Transverse colon (tissue), 4 donors: ENCODE measurements at regions not wholly inside any gene's neighbourhood (a gene's known extent, or its start where the extent isn't known, plus 50 kb on each side); places are given as distances from the start of the nearest gene placed in this dataset.
A peak's percentile ranks its signal among the peaks of the same experiment; 100 is the strongest.

Experiments used
- DNase-seq: peaks from one replicate; pipeline ENCODE4 v3.0.0-alpha.2; 2019
- H3K27ac ChIP-seq, 4 donors: fragments of 200-600 bp; sonication (generic); 2 replicates each; pipeline ENCODE4 v1.5.1; 2016 to 2018; ENCODE audit warnings: inconsistent platforms in 4 of 4
- H3K27me3 ChIP-seq: fragments of 200-600 bp; sonication (generic); 2 replicates; pipeline ENCODE4 v1.5.1; 2017; ENCODE audit warnings: inconsistent platforms
- H3K36me3 ChIP-seq, 4 donors: fragments of 200-600 bp; sonication (generic); 2 replicates each; pipeline ENCODE4 v1.5.1; 2017 to 2019; ENCODE audit warnings: inconsistent platforms in 4 of 4
- H3K4me1 ChIP-seq, 4 donors: fragments of 200-600 bp; sonication (generic); 2 replicates each; pipeline ENCODE4 v1.5.1; 2017 to 2020; ENCODE audit warnings: inconsistent platforms in 4 of 4
- H3K4me3 ChIP-seq, 4 donors: fragments of 200-600 bp; sonication (generic); 1 replicate in 1 of 4; 2 replicates in 3 of 4; pipeline versions ENCODE4 v1.5.1 to v1.6.1; 2017 to 2019; ENCODE audit warnings: inconsistent platforms in 4 of 4
- H3K9me3 ChIP-seq, 2 donors: fragments of 200-600 bp; sonication (generic); 2 replicates each; pipeline ENCODE4 v1.5.1; 2017 to 2019; ENCODE audit warnings: inconsistent platforms in 2 of 2
- EP300 ChIP-seq: sonication (generic); formaldehyde crosslinking; IDR thresholded peaks from one replicate; pipeline ENCODE4 v1.6.1; 2017; ENCODE audit warnings: antibody characterized with exemption, low read depth
- POLR2A ChIP-seq: fragments of 450-650 bp; IDR thresholded peaks from one replicate; pipeline ENCODE4 v1.6.1; 2016; ENCODE audit warnings: antibody characterized with exemption, mild to moderate bottlenecking, moderate library complexity
- POLR2AphosphoS5 ChIP-seq, 3 donors: sonication (generic); formaldehyde crosslinking; IDR thresholded peaks; one replicate each; pipeline ENCODE4 v1.6.1; 2016; ENCODE audit warnings: antibody characterized with exemption in 3 of 3
- WGBS, 2 donors: methylation state at CpG; one replicate each; pipeline ENCODE4 v1.1.5; 2018; ENCODE audit warnings: low coverage in 1 of 2; 5-methylcytosine and 5-hydroxymethylcytosine counted together
- in situ Hi-C, 4 donors: fragments of 200-750 bp; cut with MboI; loops; one replicate each; pipeline versions ENCODE4 v1.15.0 to v1.15.1; 2017; ENCODE audit warnings: low sequenced_read_pairs in 3 of 4, low pct_ligation_motif_present in 1 of 4, low pct_unique_long_range_greater_than_20kb in 1 of 4
- intact Hi-C: fragments of 100-400 bp; cut with DNase I; formaldehyde crosslinking; loops from one replicate; pipeline ENCODE4 v1.15.1; 2023; ENCODE audit warnings: low total_unique reads
- TF ChIP-seq, protein P1 (sequence below), 5 experiments: fragments of 200-600 bp in 3 of 5; fragments of 450-650 bp in 2 of 5; sonication (generic) in 3 of 5; IDR thresholded peaks; 1 replicate in 2 of 5; 2 replicates in 3 of 5; pipeline ENCODE4 v1.5.1; 2016 to 2017; ENCODE audit warnings: antibody characterized with exemption in 5 of 5, inconsistent platforms in 3 of 5, mild to moderate bottlenecking in 2 of 5, moderate library complexity in 1 of 5

DNA sequence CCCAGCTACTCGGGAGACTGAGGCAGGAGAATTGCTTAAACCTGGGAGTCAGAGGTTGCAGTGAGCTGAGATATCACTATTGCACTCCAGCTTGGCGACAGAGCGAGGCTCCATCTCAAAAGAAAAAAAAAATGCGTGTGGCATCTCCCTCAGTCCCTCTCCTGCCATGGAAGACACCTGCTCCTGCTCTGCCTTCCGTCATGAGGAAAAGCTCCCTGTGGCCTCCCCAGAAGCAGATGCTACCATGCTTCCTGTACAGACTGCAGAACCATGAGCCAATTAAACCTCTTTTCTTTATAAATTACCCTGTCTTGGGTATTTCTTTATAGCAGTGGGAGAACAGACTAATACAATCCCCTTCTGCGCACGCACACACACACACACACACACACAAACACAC is 249.4 kb downstream of the MN1 start:
- H3K27ac ChIP-seq, result no peak overlapping the region
- in situ Hi-C loops, result no loop called here
- WGBS, 2 donors, result 78 to 85% methylated on average over 3 to 7 of the region's 7 CpGs
- no peak overlapping the region for H3K4me3 ChIP-seq
- no peaks in the 10 kb centered on the region for H3K9me3 ChIP-seq
- no peaks in the 10 kb centered on the region for H3K27me3 ChIP-seq
- H3K4me1 ChIP-seq, result peaks cover 0 to 3% (median 0%) of the 10 kb centered on the region in 4 donors
- no peak for DNase-seq
- no peaks in the 10 kb centered on the region for H3K36me3 ChIP-seq
- intact Hi-C loops, result no loop called here
- TF ChIP-seq, protein P1, sequence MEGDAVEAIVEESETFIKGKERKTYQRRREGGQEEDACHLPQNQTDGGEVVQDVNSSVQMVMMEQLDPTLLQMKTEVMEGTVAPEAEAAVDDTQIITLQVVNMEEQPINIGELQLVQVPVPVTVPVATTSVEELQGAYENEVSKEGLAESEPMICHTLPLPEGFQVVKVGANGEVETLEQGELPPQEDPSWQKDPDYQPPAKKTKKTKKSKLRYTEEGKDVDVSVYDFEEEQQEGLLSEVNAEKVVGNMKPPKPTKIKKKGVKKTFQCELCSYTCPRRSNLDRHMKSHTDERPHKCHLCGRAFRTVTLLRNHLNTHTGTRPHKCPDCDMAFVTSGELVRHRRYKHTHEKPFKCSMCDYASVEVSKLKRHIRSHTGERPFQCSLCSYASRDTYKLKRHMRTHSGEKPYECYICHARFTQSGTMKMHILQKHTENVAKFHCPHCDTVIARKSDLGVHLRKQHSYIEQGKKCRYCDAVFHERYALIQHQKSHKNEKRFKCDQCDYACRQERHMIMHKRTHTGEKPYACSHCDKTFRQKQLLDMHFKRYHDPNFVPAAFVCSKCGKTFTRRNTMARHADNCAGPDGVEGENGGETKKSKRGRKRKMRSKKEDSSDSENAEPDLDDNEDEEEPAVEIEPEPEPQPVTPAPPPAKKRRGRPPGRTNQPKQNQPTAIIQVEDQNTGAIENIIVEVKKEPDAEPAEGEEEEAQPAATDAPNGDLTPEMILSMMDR (IDR thresholded peaks at IDR 0.05), result no peak
- no peak for TF ChIP-seq EP300
- no peak for TF ChIP-seq POLR2AphosphoS5 (IDR thresholded peaks at IDR 0.05)
- TF ChIP-seq POLR2A, result no peak

DNA sequence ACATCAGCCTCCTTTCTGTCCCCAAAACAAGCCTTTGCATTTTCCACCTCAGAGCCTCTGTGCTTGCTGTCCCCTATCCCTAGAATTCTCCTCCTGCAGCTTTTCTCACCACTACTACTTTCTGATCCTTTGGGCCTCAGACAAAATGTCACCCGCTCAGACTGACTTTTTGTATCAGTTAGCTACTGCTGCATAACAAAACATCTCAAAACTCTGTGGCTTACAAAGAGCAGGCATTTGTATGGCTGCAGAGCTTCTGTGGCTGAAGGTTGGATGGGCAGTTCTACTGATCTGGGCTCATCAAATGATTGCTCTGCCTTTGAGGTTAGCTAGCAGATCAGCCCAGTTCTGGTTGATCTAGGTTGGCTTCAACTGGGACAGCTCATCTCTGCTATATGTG is 248.7 kb downstream of the MN1 start:
- Histone ChIP-seq H3K4me1 (peaks cover 0 to 3% (median 0%) of the 10 kb centered on the region in 4 donors), H3K27me3 (no peaks in the 10 kb centered on the region), H3K9me3 (no peaks in the 10 kb centered on the region), H3K27ac (no peak overlapping the region), H3K36me3 (no peaks in the 10 kb centered on the region), H3K4me3 (no peak overlapping the region)
- WGBS, 2 donors, result 97 to 100% methylated on average over 1 of the region's 1 CpG
- in situ Hi-C loops (no loop called here), intact Hi-C loops (no loop called here)
- TF ChIP-seq POLR2AphosphoS5 (IDR thresholded peaks at IDR 0.05), result no peak
- TF ChIP-seq POLR2A, result no peak
- no peak for TF ChIP-seq EP300
- TF ChIP-seq, protein P1 (IDR thresholded peaks at IDR 0.05), result no peak
- no peak for DNase-seq

DNA sequence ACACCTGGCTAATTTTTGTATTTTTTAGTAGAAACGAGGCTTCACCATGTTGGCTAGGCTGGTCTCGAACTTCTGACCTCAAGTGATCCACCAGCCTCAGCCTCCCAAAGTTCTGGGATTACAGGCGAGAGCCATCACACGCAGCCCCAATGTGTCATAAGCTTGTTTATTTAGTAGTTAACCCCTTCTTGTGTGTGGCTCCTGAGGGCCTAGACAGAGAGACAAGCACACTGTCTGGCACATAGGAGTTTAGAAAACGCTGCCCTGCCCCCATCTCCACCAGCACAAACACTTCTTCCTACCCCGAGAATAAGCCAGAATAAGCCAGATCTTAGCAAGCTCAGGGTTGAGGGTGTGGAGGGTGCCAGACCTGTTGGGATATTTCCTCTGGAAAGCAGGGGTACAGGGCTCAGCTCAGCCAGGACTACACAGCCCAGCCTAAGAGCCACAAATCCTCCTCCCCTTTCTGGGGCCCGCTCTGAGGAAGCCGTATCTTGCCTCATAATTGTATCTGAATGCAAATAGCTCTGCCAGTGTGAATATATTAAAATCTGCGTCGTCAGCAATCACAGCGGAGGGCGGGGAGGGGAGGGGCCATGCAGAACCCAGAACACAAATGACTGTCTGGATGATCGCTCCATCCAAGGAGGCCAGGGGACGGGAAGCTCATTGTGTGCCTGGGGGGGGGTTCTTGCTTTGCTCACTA is 247.3 kb downstream of the MN1 start:
- intact Hi-C loops, result no loop called here
- DNase-seq, result peak; percentile 51
- WGBS, 2 donors, result 26 to 41% methylated on average over 4 to 12 of the region's 14 CpGs
- Histone ChIP-seq H3K27ac (no peak overlapping the region), H3K27me3 (no peaks in the 10 kb centered on the region), H3K9me3 (no peaks in the 10 kb centered on the region), H3K4me3 (no peak overlapping the region), H3K36me3 (no peaks in the 10 kb centered on the region), H3K4me1 (peaks cover 0 to 3% (median 0%) of the 10 kb centered on the region in 4 donors)
- TF ChIP-seq EP300 (no peak), POLR2AphosphoS5 (IDR thresholded peaks at IDR 0.05) (no peak), POLR2A (no peak)
- in situ Hi-C loops, result no loop called here

DNA sequence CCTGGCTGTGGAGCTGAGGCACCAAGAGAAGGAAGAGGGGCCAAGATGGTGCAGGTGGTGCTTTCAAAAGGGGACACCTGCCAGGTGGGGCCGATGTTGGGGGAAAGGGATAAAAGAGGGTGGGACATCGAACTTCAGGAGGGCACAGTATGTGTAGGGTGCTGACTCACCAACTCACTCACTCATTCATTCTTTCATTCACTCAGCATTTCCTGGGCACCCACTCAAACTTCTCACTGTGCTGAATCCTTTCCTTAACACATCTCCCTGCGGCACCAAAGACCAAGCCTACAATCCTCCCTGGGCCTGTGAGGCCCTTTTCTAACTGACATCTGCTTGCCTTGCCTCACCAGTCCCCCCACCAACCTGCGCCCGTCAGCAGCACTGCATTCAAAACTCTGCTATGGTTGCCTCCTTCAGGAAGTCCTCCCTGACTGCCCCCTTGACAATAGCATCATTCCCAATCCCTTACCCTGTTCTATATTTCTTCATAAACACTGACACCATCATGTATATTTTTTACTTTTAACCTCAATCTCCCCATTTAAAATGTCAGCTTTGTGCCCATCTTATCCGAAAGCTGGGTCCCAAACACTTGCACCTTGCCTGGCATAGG is 246.6 kb downstream of the MN1 start:
- no peak for DNase-seq
- Histone ChIP-seq H3K4me1 (peaks cover 0 to 3% (median 0%) of the 10 kb centered on the region in 4 donors), H3K27ac (no peak overlapping the region), H3K9me3 (no peaks in the 10 kb centered on the region), H3K36me3 (no peaks in the 10 kb centered on the region), H3K27me3 (no peaks in the 10 kb centered on the region), H3K4me3 (no peak overlapping the region)
- WGBS, 2 donors, result 57 to 72% methylated on average over 4 to 6 of the region's 6 CpGs
- in situ Hi-C loops (no loop called here), intact Hi-C loops (no loop called here)
- TF ChIP-seq, protein P1 (IDR thresholded peaks at IDR 0.05), result no peak
- TF ChIP-seq POLR2AphosphoS5 (IDR thresholded peaks at IDR 0.05), result no peak
- no peak for TF ChIP-seq POLR2A
- no peak for TF ChIP-seq EP300
